ENCODE measurements at regions not wholly inside any gene's neighbourhood (a gene's known extent, or its start where the extent isn't known, plus 50 kb on each side); places are given as distances from the start of the nearest gene placed in this dataset.

DNA sequence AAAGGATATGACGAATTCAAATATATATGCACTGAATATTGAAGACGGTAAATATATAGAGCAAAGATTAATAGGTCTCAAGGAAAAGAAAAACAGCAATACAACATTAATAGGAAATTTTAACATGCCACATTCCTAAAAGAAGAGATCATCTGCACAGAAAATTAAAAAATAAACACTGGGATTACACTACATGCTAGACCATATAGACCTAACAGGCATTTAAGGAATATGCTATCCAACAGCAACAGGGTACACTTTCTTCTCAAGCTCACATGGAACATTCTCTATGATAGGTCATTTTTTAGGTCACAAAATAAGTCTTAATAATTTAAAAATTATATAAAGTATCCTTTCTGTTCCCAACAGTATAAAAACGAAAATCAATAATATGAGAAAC, 1038.3 kb downstream of the KCNT2 start:
- TF ChIP-seq CTCF (IDR thresholded peaks at IDR 0.05; ENCODE audit: low read depth, low read length), result no peak
- DNase-seq (ENCODE audit: extremely low read depth, low read depth), result no peak

GRCh38 chr1:195568389-195568788, 1039.9 kb downstream of the KCNT2 start:
- TF ChIP-seq CTCF (IDR thresholded peaks at IDR 0.05; ENCODE audit: low read depth, low read length), result no peak

GRCh38 chr1:195562074-195562473, 1046.2 kb downstream of the KCNT2 start:
- no peak for TF ChIP-seq CTCF (IDR thresholded peaks at IDR 0.05; ENCODE audit: low read depth, low read length)
- no peak for DNase-seq (ENCODE audit: extremely low read depth, low read depth)

More at GRCh38 chr1:195568389-195568788, 1039.9 kb downstream of the KCNT2 start:
- no peak for DNase-seq (ENCODE audit: extremely low read depth, low read depth)

GRCh38 chr1:195550071-195550862, 1058.0 kb downstream of the KCNT2 start:
- DNase-seq (ENCODE audit: extremely low read depth, low read depth), result no peak
- no peak for TF ChIP-seq CTCF (IDR thresholded peaks at IDR 0.05; ENCODE audit: low read depth, low read length)

- no peak for DNase-seq (ENCODE audit: extremely low read depth, low read depth)
- no peak for TF ChIP-seq CTCF (IDR thresholded peaks at IDR 0.05; ENCODE audit: low read depth, low read length)
These were observed 1077.3 kb downstream of the KCNT2 start for GRCh38 chr1:195530961-195531360.

DNA sequence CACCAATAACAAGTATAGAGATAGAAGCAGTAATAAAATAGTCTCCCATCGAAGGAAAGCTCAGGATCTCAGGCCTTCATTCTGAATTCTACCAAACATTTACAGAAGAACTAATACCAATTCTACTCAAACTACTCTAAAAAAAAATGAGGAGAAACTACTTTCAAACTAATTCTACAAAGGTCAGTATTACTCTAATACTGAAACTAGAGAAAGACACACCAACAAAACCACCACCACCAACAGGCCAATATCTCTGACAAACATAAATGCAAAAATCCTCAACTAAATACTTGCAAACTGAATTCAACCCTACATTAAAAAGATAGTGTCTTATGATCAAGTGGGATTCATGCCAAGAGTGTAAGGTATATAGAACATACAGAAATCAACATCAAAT, 1078.4 kb downstream of the KCNT2 start:
- TF ChIP-seq CTCF (IDR thresholded peaks at IDR 0.05; ENCODE audit: low read depth, low read length), result no peak
- DNase-seq (ENCODE audit: extremely low read depth, low read depth), result no peak

GRCh38 chr1:195520757-195521156, 1087.5 kb downstream of the KCNT2 start:
- DNase-seq (ENCODE audit: extremely low read depth, low read depth), result no peak
- no peak for TF ChIP-seq CTCF (IDR thresholded peaks at IDR 0.05; ENCODE audit: low read depth, low read length)
